Adipocyte (in vitro differentiated cells): ENCODE measurements at regions not wholly inside any gene's neighbourhood (a gene's known extent, or its start where the extent isn't known, plus 50 kb on each side); places are given as distances from the start of the nearest gene placed in this dataset.
A peak's percentile ranks its signal among the peaks of the same experiment; 100 is the strongest.

Experiments
- DNase-seq: peaks from one replicate; pipeline ENCODE4 v3.0.0-alpha.2; 2015; ENCODE audit warnings: low read depth
- H3K27me3 ChIP-seq: replicated peaks from 2 replicates; pipeline ENCODE4 v1.7.0; 2013; ENCODE audit warnings: mild to moderate bottlenecking, low read length, moderate library complexity; ENCODE audit not compliant: control insufficient read depth, insufficient read depth
- H3K36me3 ChIP-seq: 2 replicates; pipeline ENCODE4 v1.7.0; 2013; ENCODE audit warnings: low read length, mild to moderate bottlenecking, moderate library complexity; ENCODE audit not compliant: control insufficient read depth, insufficient read depth, severe bottlenecking
- H3K4me1 ChIP-seq: 2 replicates; pipeline ENCODE4 v1.7.0; 2013; ENCODE audit warnings: mild to moderate bottlenecking, low read length, moderate library complexity; ENCODE audit not compliant: control insufficient read depth, insufficient read depth
- H3K4me3 ChIP-seq: 2 replicates; pipeline ENCODE4 v1.7.0; 2013; ENCODE audit warnings: mild to moderate bottlenecking, low read length, moderate library complexity
- H3K9ac ChIP-seq: 2 replicates; pipeline ENCODE4 v1.7.0; 2013; ENCODE audit warnings: mild to moderate bottlenecking, low read length, moderate library complexity
- H3K9me3 ChIP-seq: 2 replicates; pipeline ENCODE4 v1.7.0; 2013; ENCODE audit warnings: mild to moderate bottlenecking, low read length, moderate library complexity; ENCODE audit not compliant: control insufficient read depth

- DNase-seq = peak; percentile 48
- H3K36me3 ChIP-seq = no peaks in the 10 kb centered on the region
- no peaks in the 10 kb centered on the region for H3K27me3 ChIP-seq
Measured at GRCh38 chr12:90653040-90653439, 301.9 kb downstream of the CCER1 start.

GRCh38 chr12:90652280-90652679, 302.7 kb downstream of the CCER1 start:
- Histone ChIP-seq H3K4me3 (no peak overlapping the region), H3K27me3 (no peaks in the 10 kb centered on the region), H3K4me1 (no peaks in the 10 kb centered on the region), H3K9ac (no peak overlapping the region), H3K36me3 (no peaks in the 10 kb centered on the region), H3K9me3 (peaks cover 3% of the 10 kb centered on the region)
- DNase-seq = no peak

More at GRCh38 chr12:90653040-90653439, 301.9 kb downstream of the CCER1 start:
- no peaks in the 10 kb centered on the region for H3K4me1 ChIP-seq
- no peak overlapping the region for H3K9ac ChIP-seq
- no peaks in the 10 kb centered on the region for H3K9me3 ChIP-seq
- no peak overlapping the region for H3K4me3 ChIP-seq

GRCh38 chr12:90645181-90645580, 309.8 kb downstream of the CCER1 start:
- Histone ChIP-seq H3K27me3 (no peaks in the 10 kb centered on the region), H3K9ac (no peak overlapping the region), H3K9me3 (peaks cover 7% of the 10 kb centered on the region), H3K36me3 (no peaks in the 10 kb centered on the region), H3K4me1 (no peaks in the 10 kb centered on the region), H3K4me3 (no peak overlapping the region)
- DNase-seq = no peak

- Histone ChIP-seq H3K27me3 (no peaks in the 10 kb centered on the region), H3K36me3 (no peaks in the 10 kb centered on the region), H3K4me1 (peaks cover 8% of the 10 kb centered on the region), H3K9ac (no peak overlapping the region), H3K4me3 (no peak overlapping the region), H3K9me3 (peaks cover 10% of the 10 kb centered on the region)
- peak; percentile 45 for DNase-seq
Measured at GRCh38 chr12:90631591-90632212, 323.3 kb downstream of the CCER1 start.

GRCh38 chr12:90630006-90630405, 325.0 kb downstream of the CCER1 start:
- H3K9me3 ChIP-seq = peaks cover 10% of the 10 kb centered on the region
- H3K4me3 ChIP-seq = no peak overlapping the region
- H3K9ac ChIP-seq = no peak overlapping the region
- no peaks in the 10 kb centered on the region for H3K27me3 ChIP-seq
- DNase-seq = peak; percentile 15
- peaks cover 8% of the 10 kb centered on the region for H3K4me1 ChIP-seq
- H3K36me3 ChIP-seq = no peaks in the 10 kb centered on the region

- Histone ChIP-seq H3K4me3 (no peak overlapping the region), H3K9ac (no peak overlapping the region), H3K27me3 (no peaks in the 10 kb centered on the region), H3K36me3 (no peaks in the 10 kb centered on the region), H3K4me1 (peaks cover 8% of the 10 kb centered on the region), H3K9me3 (peaks cover 3% of the 10 kb centered on the region)
- DNase-seq = no peak
Measured at GRCh38 chr12:90628213-90628612, 326.8 kb downstream of the CCER1 start.

- peaks cover 14% of the 10 kb centered on the region for H3K4me1 ChIP-seq
- H3K4me3 ChIP-seq = no peak overlapping the region
- H3K9ac ChIP-seq = no peak overlapping the region
- no peaks in the 10 kb centered on the region for H3K27me3 ChIP-seq
- no peak for DNase-seq
- no peaks in the 10 kb centered on the region for H3K9me3 ChIP-seq
- H3K36me3 ChIP-seq = no peaks in the 10 kb centered on the region
Measured at GRCh38 chr12:90627180-90627896, 327.6 kb downstream of the CCER1 start.

- peaks cover 23% of the 10 kb centered on the region for H3K4me1 ChIP-seq
- no peaks in the 10 kb centered on the region for H3K27me3 ChIP-seq
- no peaks in the 10 kb centered on the region for H3K36me3 ChIP-seq
- no peaks in the 10 kb centered on the region for H3K9me3 ChIP-seq
- H3K4me3 ChIP-seq = no peak overlapping the region
- H3K9ac ChIP-seq = no peak overlapping the region
- DNase-seq = peak; percentile 72
Measured at GRCh38 chr12:90622431-90622830, 332.5 kb downstream of the CCER1 start.

GRCh38 chr12:90621927-90622326, 333.0 kb downstream of the CCER1 start:
- Histone ChIP-seq H3K4me3 (no peak overlapping the region), H3K4me1 (peaks cover 23% of the 10 kb centered on the region), H3K9me3 (no peaks in the 10 kb centered on the region), H3K36me3 (no peaks in the 10 kb centered on the region), H3K9ac (no peak overlapping the region), H3K27me3 (no peaks in the 10 kb centered on the region)
- peak; percentile 59 for DNase-seq

- Histone ChIP-seq H3K27me3 (no peaks in the 10 kb centered on the region), H3K4me3 (no peak overlapping the region), H3K4me1 (peaks cover 23% of the 10 kb centered on the region), H3K9ac (no peak overlapping the region), H3K36me3 (no peaks in the 10 kb centered on the region), H3K9me3 (no peaks in the 10 kb centered on the region)
- no peak for DNase-seq
Measured at GRCh38 chr12:90619943-90620342, 335.0 kb downstream of the CCER1 start.

- H3K36me3 ChIP-seq = no peaks in the 10 kb centered on the region
- H3K9me3 ChIP-seq = no peaks in the 10 kb centered on the region
- DNase-seq = peak; percentile 38
- H3K27me3 ChIP-seq = no peaks in the 10 kb centered on the region
- H3K4me3 ChIP-seq = no peak overlapping the region
- no peak overlapping the region for H3K9ac ChIP-seq
- H3K4me1 ChIP-seq = peaks cover 23% of the 10 kb centered on the region
Measured at GRCh38 chr12:90618586-90618985, 336.4 kb downstream of the CCER1 start.
